HG02981 (cell line): ENCODE measurements at regions not wholly inside any gene's neighbourhood (a gene's known extent, or its start where the extent isn't known, plus 50 kb on each side); places are given as distances from the start of the nearest gene placed in this dataset.

Source experiments
- ATAC-seq: cut with Tn5 transposase; IDR thresholded peaks from one replicate; pipeline ENCODE4 v1.9.1; 2021; ENCODE audit warnings: mild to moderate bottlenecking, moderate library complexity; ENCODE audit not compliant: unreplicated experiment

GRCh38 chr1:30322859-30323257, 400.5 kb downstream of the MATN1 start:
- no peak for ATAC-seq

- no peak for ATAC-seq
Observed at GRCh38 chr1:30321996-30322858, 401.2 kb downstream of the MATN1 start.

- no peak for ATAC-seq
Observed at GRCh38 chr1:30321246-30321910, 402.0 kb downstream of the MATN1 start.

- ATAC-seq = no peak
Observed at GRCh38 chr1:30320581-30320890, 402.8 kb downstream of the MATN1 start.

- ATAC-seq = no peak
Observed at GRCh38 chr1:30319765-30320580, 403.4 kb downstream of the MATN1 start.

GRCh38 chr1:30318864-30319718, 404.3 kb downstream of the MATN1 start:
- no peak for ATAC-seq

- ATAC-seq = no peak
Observed at GRCh38 chr1:30318413-30318812, 405.0 kb downstream of the MATN1 start.

- ATAC-seq = no peak
Observed at GRCh38 chr1:30317921-30318320, 405.5 kb downstream of the MATN1 start.

GRCh38 chr1:30316056-30316455, 407.3 kb downstream of the MATN1 start:
- no peak for ATAC-seq

GRCh38 chr1:30315185-30315960, 408.0 kb downstream of the MATN1 start:
- ATAC-seq = no peak

GRCh38 chr1:30314591-30314990, 408.8 kb downstream of the MATN1 start:
- ATAC-seq = no peak

- no peak for ATAC-seq
Observed at GRCh38 chr1:30313584-30313983, 409.8 kb downstream of the MATN1 start.

- no peak for ATAC-seq
Observed at GRCh38 chr1:30313176-30313575, 410.2 kb downstream of the MATN1 start.

- no peak for ATAC-seq
Observed at GRCh38 chr1:30312226-30312625, 411.2 kb downstream of the MATN1 start.

- ATAC-seq = no peak
Observed at GRCh38 chr1:30311749-30312148, 411.6 kb downstream of the MATN1 start.

- ATAC-seq = no peak
Observed at GRCh38 chr1:30310966-30311742, 412.2 kb downstream of the MATN1 start.

GRCh38 chr1:30307182-30307581, 416.2 kb downstream of the MATN1 start:
- no peak for ATAC-seq

GRCh38 chr1:30305519-30305918, 417.9 kb downstream of the MATN1 start:
- ATAC-seq = no peak

- ATAC-seq = no peak
Observed at GRCh38 chr1:30305061-30305460, 418.3 kb downstream of the MATN1 start.
